HEK293 (cell line): ENCODE measurements at regions not wholly inside any gene's neighbourhood (a gene's known extent, or its start where the extent isn't known, plus 50 kb on each side); places are given as distances from the start of the nearest gene placed in this dataset.

Experiments
- CTCF ChIA-PET: fragments of 350-600 bp; formaldehyde crosslinking; extraction: SDS; loops from one replicate; lab custom pipeline; 2021; ENCODE audit warnings: antibody characterized with exemption; lab: Yijun Ruan, JAX
- POLR2A ChIA-PET: fragments of 300-600 bp; formaldehyde crosslinking; extraction: SDS; loops from one replicate; lab custom pipeline; 2020; ENCODE audit warnings: antibody characterized with exemption, inconsistent platforms; lab: Yijun Ruan, JAX
- H3K27ac ChIP-seq: fragments of 200-500 bp; sonication (Bioruptor generic); 2 replicates; pipeline ENCODE4 v1.5.1; 2014; ENCODE audit warnings: low read depth, low read length, control low read depth, inconsistent platforms; ENCODE audit errors: extremely low read depth
- H3K36me3 ChIP-seq, 2 experiments: fragments of 200-500 bp in 1 of 2; sonication (Bioruptor generic) in 1 of 2; 1 replicate in 1 of 2; 2 replicates in 1 of 2; pipeline ENCODE4 v1.5.1; 2014 to 2017; ENCODE audit warnings: inconsistent platforms in 2 of 2, low read length in 2 of 2; ENCODE audit not compliant: control insufficient read depth in 2 of 2, insufficient read depth in 1 of 2
- H3K4me1 ChIP-seq: fragments of 200-500 bp; sonication (Bioruptor generic); 2 replicates; pipeline ENCODE4 v1.5.1; 2014; ENCODE audit warnings: mild to moderate bottlenecking, low read length, inconsistent platforms; ENCODE audit not compliant: control insufficient read depth, insufficient read depth
- H3K4me3 ChIP-seq: 2 replicates; pipeline ENCODE4 v1.5.1; 2011; ENCODE audit warnings: low read depth, mild to moderate bottlenecking, control low read depth, low read length, moderate library complexity
- H3K9me3 ChIP-seq: fragments of 200-500 bp; sonication (Bioruptor generic); 2 replicates; pipeline ENCODE4 v1.5.1; 2014; ENCODE audit warnings: low read depth, low read length, inconsistent platforms; ENCODE audit not compliant: control insufficient read depth, insufficient read depth
- CTCF ChIP-seq: fragments of 450-650 bp; formaldehyde crosslinking; IDR thresholded peaks from 2 replicates; pipeline ENCODE4 v1.5.1; 2016; ENCODE audit warnings: missing biosample characterization, missing genetic modification characterization
- MZF1 ChIP-seq: fragments of 450-650 bp; formaldehyde crosslinking; IDR thresholded peaks from 2 replicates; pipeline ENCODE4 v1.5.1; 2017; ENCODE audit warnings: missing biosample characterization, missing genetic modification characterization, borderline replicate concordance
- PRDM10 ChIP-seq: fragments of 450-650 bp; formaldehyde crosslinking; IDR thresholded peaks from 2 replicates; pipeline ENCODE4 v1.5.1; 2016; ENCODE audit warnings: missing biosample characterization, missing genetic modification characterization
- ZBTB17 ChIP-seq: fragments of 450-650 bp; formaldehyde crosslinking; IDR thresholded peaks from 2 replicates; pipeline ENCODE4 v1.5.1; 2016; ENCODE audit warnings: missing biosample characterization, missing genetic modification characterization
- ZBTB20 ChIP-seq: fragments of 450-650 bp; formaldehyde crosslinking; IDR thresholded peaks from 2 replicates; pipeline ENCODE4 v1.5.1; 2016; ENCODE audit warnings: missing biosample characterization, missing genetic modification characterization
- ZFP3 ChIP-seq: fragments of 450-650 bp; formaldehyde crosslinking; IDR thresholded peaks from 2 replicates; pipeline ENCODE4 v1.5.1; 2016; ENCODE audit warnings: low read depth, missing biosample characterization, missing genetic modification characterization
- ZIC2 ChIP-seq: fragments of 450-650 bp; formaldehyde crosslinking; IDR thresholded peaks from 2 replicates; pipeline ENCODE4 v1.5.1; 2016; ENCODE audit warnings: missing biosample characterization, missing genetic modification characterization
- ZNF114 ChIP-seq: fragments of 450-650 bp; formaldehyde crosslinking; IDR thresholded peaks from 2 replicates; pipeline ENCODE4 v1.5.0; 2017; ENCODE audit warnings: missing biosample characterization, missing genetic modification characterization
- ZNF394 ChIP-seq: fragments of 450-650 bp; formaldehyde crosslinking; IDR thresholded peaks from 2 replicates; pipeline ENCODE4 v1.5.1; 2016; ENCODE audit warnings: missing biosample characterization, missing genetic modification characterization, mild to moderate bottlenecking, moderate library complexity, borderline replicate concordance
- ZNF426 ChIP-seq: fragments of 450-650 bp; formaldehyde crosslinking; IDR thresholded peaks from 2 replicates; pipeline ENCODE4 v1.5.1; 2017; ENCODE audit warnings: missing biosample characterization, missing genetic modification characterization, mild to moderate bottlenecking, inconsistent platforms, moderate library complexity
- ZNF501 ChIP-seq: fragments of 450-650 bp; formaldehyde crosslinking; IDR thresholded peaks from 2 replicates; pipeline ENCODE4 v1.5.1; 2016; ENCODE audit warnings: missing biosample characterization, missing genetic modification characterization
- ZNF561 ChIP-seq: fragments of 450-650 bp; IDR thresholded peaks from 2 replicates; pipeline ENCODE4 v1.5.1; 2018; ENCODE audit warnings: missing biosample characterization, missing genetic modification characterization, borderline replicate concordance
- ZNF624 ChIP-seq: fragments of 450-650 bp; formaldehyde crosslinking; IDR thresholded peaks from 2 replicates; pipeline ENCODE4 v1.5.1; 2017; ENCODE audit warnings: missing biosample characterization, missing genetic modification characterization
- ZNF654 ChIP-seq: fragments of 450-650 bp; formaldehyde crosslinking; IDR thresholded peaks from 2 replicates; pipeline ENCODE4 v1.5.1; 2016; ENCODE audit warnings: low read depth, missing biosample characterization, missing genetic modification characterization

GRCh38 chr6:115544765-115545671 lies 515.7 kb downstream of the FRK start:
- Histone ChIP-seq H3K4me1 (no peaks in the 10 kb centered on the region), H3K9me3 (no peaks in the 10 kb centered on the region), H3K4me3 (no peak overlapping the region), H3K27ac (no peak overlapping the region), H3K36me3 (no peaks in the 10 kb centered on the region)
- POLR2A ChIA-PET = no interaction called here
- CTCF ChIA-PET = interaction anchor here (0.6 to 0.8 kb wide), 7 partner anchors 12 to 1578 kb away, joined by 3 to 5 read pairs (median 4); no protein-coding TSS in a partner anchor
- TF ChIP-seq ZBTB20 (tag by site-specific recombination) (no peak), ZIC2 (tag by site-specific recombination) (peak; percentile 64; the same call in 1 of the 2 replicates), ZNF426 (tag by site-specific recombination) (no peak), ZNF561 (tag by site-specific recombination) (peak; percentile 50; the same call in 1 of the 2 replicates), PRDM10 (tag by site-specific recombination) (peak; percentile 60), ZNF654 (tag by site-specific recombination) (peak; percentile 82), ZBTB17 (peak; percentile 45; the same call in 1 of the 2 replicates), ZNF624 (tag by site-specific recombination) (no peak), CTCF (tag by site-specific recombination) (peak; percentile 75), ZNF394 (tag by site-specific recombination) (peak; percentile 22; the same call in 1 of the 2 replicates), ZNF501 (tag by site-specific recombination) (no peak)

- H3K4me1 ChIP-seq = no peaks in the 10 kb centered on the region
- H3K4me3 ChIP-seq = no peak overlapping the region
- no peak for TF ChIP-seq MZF1 (tag by site-specific recombination)
- no peak for TF ChIP-seq ZNF114 (tag by site-specific recombination)
- TF ChIP-seq ZFP3 (tag by site-specific recombination) = no peak
- POLR2A ChIA-PET = no interaction called here
- H3K9me3 ChIP-seq = no peaks in the 10 kb centered on the region
- no peaks in the 10 kb centered on the region for H3K36me3 ChIP-seq
- CTCF ChIA-PET = no interaction called here
- no peak overlapping the region for H3K27ac ChIP-seq
Measured at GRCh38 chr6:115540077-115540869, 520.4 kb downstream of the FRK start.
